ENCODE measurements at regions not wholly inside any gene's neighbourhood (a gene's known extent, or its start where the extent isn't known, plus 50 kb on each side); places are given as distances from the start of the nearest gene placed in this dataset.

GRCh38 chr10:130834573-130834972 lies 476.9 kb downstream of the TCERG1L start:
- H3K27me3 ChIP-seq (ENCODE audit: low read depth, low read length) = no peaks in the 10 kb centered on the region
- H3K4me2 ChIP-seq (ENCODE audit: low read length) = no peak overlapping the region
- H3K4me3 ChIP-seq (ENCODE audit: low read length) = no peak overlapping the region
- H2AFZ ChIP-seq (ENCODE audit: low read depth, low read length) = no peak overlapping the region
- TF ChIP-seq CTCF (IDR thresholded peaks at IDR 0.05; ENCODE audit: low read depth, low read length) (no peak), EZH2phosphoT487 (IDR thresholded peaks at IDR 0.05; ENCODE audit: low read depth) (no peak)
- H3K79me2 ChIP-seq (ENCODE audit: low read length) = no peaks in the 10 kb centered on the region
- no peak overlapping the region for H3K27ac ChIP-seq (ENCODE audit: low read length)
- no peaks in the 10 kb centered on the region for H4K20me1 ChIP-seq (ENCODE audit: insufficient read depth, low read length)
- no peaks in the 10 kb centered on the region for H3K4me1 ChIP-seq (ENCODE audit: low read length)
- no peaks in the 10 kb centered on the region for H3K9me3 ChIP-seq (ENCODE audit: insufficient read depth, low read length)
- H3K36me3 ChIP-seq (replicated peaks; ENCODE audit: low read depth, low read length) = no peaks in the 10 kb centered on the region
- H3K9ac ChIP-seq (ENCODE audit: low read length) = no peak overlapping the region

- Histone ChIP-seq H2AFZ (ENCODE audit: low read depth, low read length) (no peak overlapping the region), H3K4me2 (ENCODE audit: low read length) (no peak overlapping the region), H3K4me3 (ENCODE audit: low read length) (no peak overlapping the region), H3K27me3 (ENCODE audit: low read depth, low read length) (no peaks in the 10 kb centered on the region), H3K4me1 (ENCODE audit: low read length) (no peaks in the 10 kb centered on the region), H4K20me1 (ENCODE audit: insufficient read depth, low read length) (no peaks in the 10 kb centered on the region), H3K9me3 (ENCODE audit: insufficient read depth, low read length) (no peaks in the 10 kb centered on the region), H3K79me2 (ENCODE audit: low read length) (no peaks in the 10 kb centered on the region), H3K27ac (ENCODE audit: low read length) (no peak overlapping the region), H3K36me3 (replicated peaks; ENCODE audit: low read depth, low read length) (no peaks in the 10 kb centered on the region), H3K9ac (ENCODE audit: low read length) (no peak overlapping the region)
- TF ChIP-seq EZH2phosphoT487 (IDR thresholded peaks at IDR 0.05; ENCODE audit: low read depth) (no peak), CTCF (IDR thresholded peaks at IDR 0.05; ENCODE audit: low read depth, low read length) (no peak)
These were observed 476.5 kb downstream of the TCERG1L start for GRCh38 chr10:130835068-130835467.

- H3K27me3 ChIP-seq (ENCODE audit: low read depth, low read length) = no peaks in the 10 kb centered on the region
- H3K9ac ChIP-seq (ENCODE audit: low read length) = no peak overlapping the region
- no peak overlapping the region for H3K4me3 ChIP-seq (ENCODE audit: low read length)
- H3K4me2 ChIP-seq (ENCODE audit: low read length) = no peak overlapping the region
- no peaks in the 10 kb centered on the region for H3K79me2 ChIP-seq (ENCODE audit: low read length)
- no peaks in the 10 kb centered on the region for H4K20me1 ChIP-seq (ENCODE audit: insufficient read depth, low read length)
- no peaks in the 10 kb centered on the region for H3K9me3 ChIP-seq (ENCODE audit: insufficient read depth, low read length)
- no peaks in the 10 kb centered on the region for H3K4me1 ChIP-seq (ENCODE audit: low read length)
- no peak overlapping the region for H2AFZ ChIP-seq (ENCODE audit: low read depth, low read length)
- TF ChIP-seq EZH2phosphoT487 (IDR thresholded peaks at IDR 0.05; ENCODE audit: low read depth) (no peak), CTCF (IDR thresholded peaks at IDR 0.05; ENCODE audit: low read depth, low read length) (no peak)
- H3K27ac ChIP-seq (ENCODE audit: low read length) = no peak overlapping the region
- H3K36me3 ChIP-seq (replicated peaks; ENCODE audit: low read depth, low read length) = no peaks in the 10 kb centered on the region
These were observed 475.2 kb downstream of the TCERG1L start for GRCh38 chr10:130836344-130836743.

GRCh38 chr10:130843051-130843653 lies 468.4 kb downstream of the TCERG1L start:
- Histone ChIP-seq H3K9ac (ENCODE audit: low read length) (no peak overlapping the region), H3K27ac (ENCODE audit: low read length) (no peak overlapping the region), H2AFZ (ENCODE audit: low read depth, low read length) (no peak overlapping the region), H3K9me3 (ENCODE audit: insufficient read depth, low read length) (no peaks in the 10 kb centered on the region), H4K20me1 (ENCODE audit: insufficient read depth, low read length) (no peaks in the 10 kb centered on the region), H3K27me3 (ENCODE audit: low read depth, low read length) (no peaks in the 10 kb centered on the region), H3K4me2 (ENCODE audit: low read length) (no peak overlapping the region), H3K4me3 (ENCODE audit: low read length) (no peak overlapping the region), H3K79me2 (ENCODE audit: low read length) (no peaks in the 10 kb centered on the region), H3K36me3 (replicated peaks; ENCODE audit: low read depth, low read length) (no peaks in the 10 kb centered on the region), H3K4me1 (ENCODE audit: low read length) (no peaks in the 10 kb centered on the region)
- TF ChIP-seq EZH2phosphoT487 (IDR thresholded peaks at IDR 0.05; ENCODE audit: low read depth) (no peak), CTCF (IDR thresholded peaks at IDR 0.05; ENCODE audit: low read depth, low read length) (no peak)

All from OCI-LY3 (cell line).